HG03039 (cell line): ENCODE measurements at regions not wholly inside any gene's neighbourhood (a gene's known extent, or its start where the extent isn't known, plus 50 kb on each side); places are given as distances from the start of the nearest gene placed in this dataset.
"Not testable (repeated sequence)": the region's sequence is repeated elsewhere in the genome, so short reads cannot be mapped to it uniquely, and the experiment has no call there.

ENCODE experiments used
- ATAC-seq: cut with Tn5 transposase; IDR thresholded peaks from one replicate; pipeline ENCODE4 v1.9.1; 2021; ENCODE audit warnings: mild to moderate bottlenecking, moderate library complexity; ENCODE audit not compliant: unreplicated experiment

- ATAC-seq = no peak
Measured at GRCh38 chr1:56092684-56093570, 486.4 kb downstream of the PLPP3 start.

DNA sequence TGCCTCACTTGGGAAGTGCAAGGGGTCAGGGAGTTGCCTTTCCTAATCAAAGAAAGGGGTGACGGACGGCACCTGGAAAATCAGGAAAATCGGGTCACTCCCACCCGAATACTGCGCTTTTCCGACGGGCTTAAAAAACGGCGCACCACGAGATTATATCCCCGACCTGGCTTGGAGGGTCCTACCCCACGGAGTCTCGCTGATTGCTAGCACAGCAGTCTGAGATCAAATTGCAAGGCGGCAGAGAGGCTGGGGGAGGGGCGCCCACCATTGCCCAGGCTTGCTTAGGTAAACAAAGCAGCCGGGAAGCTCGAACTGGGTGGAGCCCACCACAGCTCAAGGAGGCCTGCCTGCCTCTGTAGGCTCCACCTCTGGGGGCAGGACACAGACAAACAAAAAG lies 489.5 kb downstream of the PLPP3 start:
- ATAC-seq = not testable (repeated sequence)

- no peak for ATAC-seq
Measured at GRCh38 chr1:56084246-56084645, 495.1 kb downstream of the PLPP3 start.

DNA sequence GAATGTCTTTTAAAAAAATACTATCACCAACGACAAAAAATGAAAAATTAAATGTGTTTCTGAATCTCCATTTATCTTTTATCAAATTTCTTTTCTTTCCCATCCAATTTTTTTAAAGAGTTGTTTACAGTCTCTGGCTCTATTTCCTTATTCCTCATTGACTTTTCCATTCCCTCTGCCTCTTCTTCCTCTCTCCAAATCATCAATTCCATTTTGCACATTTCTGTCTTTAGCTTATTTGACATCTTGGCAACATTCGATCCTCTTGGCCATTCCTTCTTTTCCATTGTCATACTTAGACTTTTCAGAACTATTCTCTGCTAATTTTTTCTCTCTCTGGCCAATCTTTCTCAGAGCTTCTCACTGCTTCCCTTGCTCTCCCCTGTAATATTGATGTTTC lies 497.6 kb downstream of the PLPP3 start:
- ATAC-seq = no peak

DNA sequence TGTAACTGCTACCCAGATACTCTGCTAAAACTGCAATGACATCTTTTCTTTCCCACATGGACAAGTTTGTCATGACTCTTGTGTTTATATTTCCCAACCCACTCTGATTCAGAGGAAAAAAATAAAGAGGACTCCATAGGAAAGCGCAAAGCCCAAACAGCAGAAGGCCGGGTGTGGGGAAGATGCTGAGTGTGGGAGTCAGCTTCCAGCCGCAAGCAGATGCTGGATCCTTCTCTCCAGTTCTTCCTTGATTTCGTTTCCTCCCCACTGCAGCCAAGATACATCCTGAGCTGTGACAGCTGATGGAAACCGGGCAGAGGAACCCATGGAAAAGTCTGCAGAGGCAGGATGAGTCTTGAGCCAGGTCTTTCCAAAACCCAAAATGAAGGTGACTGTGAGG lies 498.2 kb downstream of the PLPP3 start:
- ATAC-seq = no peak

DNA sequence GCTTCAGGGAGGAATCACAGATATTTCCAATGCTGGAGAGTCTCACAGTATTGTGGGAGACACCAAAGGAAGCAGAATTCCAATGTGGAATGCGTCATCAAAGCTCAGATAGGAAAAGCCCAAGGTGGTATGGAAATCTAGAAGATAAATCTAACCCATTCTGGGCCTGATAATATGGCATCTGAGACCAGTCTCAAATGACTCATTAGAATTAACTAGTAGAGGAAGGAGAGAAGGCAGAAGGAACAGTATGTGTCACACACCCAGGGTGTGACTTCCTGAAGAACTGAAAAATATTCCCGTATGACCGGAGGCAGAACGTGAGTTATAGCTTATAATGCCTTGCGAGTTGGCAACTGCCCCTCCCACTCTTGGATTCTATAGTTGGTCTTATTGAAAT lies 499.2 kb downstream of the PLPP3 start:
- no peak for ATAC-seq

DNA sequence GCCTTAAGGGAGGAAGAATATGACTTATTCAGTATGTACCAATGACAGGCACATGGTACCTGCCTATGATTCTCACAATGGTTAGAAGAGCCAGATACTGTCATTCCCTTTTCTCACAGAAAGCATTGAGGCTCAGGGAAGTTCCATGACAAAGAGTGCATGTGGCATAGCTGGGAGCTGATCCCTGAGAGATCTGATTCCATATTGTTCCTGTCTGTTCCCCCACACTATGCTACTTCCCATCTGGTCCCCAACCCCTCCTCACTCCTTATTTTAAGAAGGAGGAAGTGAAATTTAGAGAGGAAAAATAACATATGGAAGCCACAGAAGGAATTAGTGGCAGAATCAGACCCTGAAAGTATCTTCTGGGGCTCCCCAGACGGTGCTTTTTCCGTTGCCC lies 500.0 kb downstream of the PLPP3 start:
- ATAC-seq = no peak

- no peak for ATAC-seq
Measured at GRCh38 chr1:56077206-56077605, 502.2 kb downstream of the PLPP3 start.

- no peak for ATAC-seq
Measured at GRCh38 chr1:56074007-56074651, 505.2 kb downstream of the PLPP3 start.

DNA sequence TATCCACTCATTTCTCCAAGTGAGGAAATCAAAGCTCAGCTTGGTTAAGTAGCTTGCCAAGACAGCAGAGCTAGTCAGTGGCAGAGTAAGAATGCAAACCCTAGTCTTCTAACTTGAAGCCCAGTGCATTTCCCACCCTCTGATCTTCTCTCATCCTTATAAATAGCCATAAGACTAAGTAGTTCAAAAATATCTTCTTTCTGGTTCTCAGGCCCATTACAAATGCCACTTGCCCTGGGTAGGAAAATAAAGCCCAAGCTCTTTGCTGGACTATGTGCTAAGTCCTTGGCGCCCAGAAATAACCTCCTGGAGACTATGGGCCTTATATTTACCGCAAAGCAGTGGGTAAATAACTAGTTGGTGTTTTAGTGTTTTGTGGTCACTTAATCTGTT lies 505.8 kb downstream of the PLPP3 start:
- no peak for ATAC-seq

GRCh38 chr1:56073206-56073605 lies 506.2 kb downstream of the PLPP3 start:
- no peak for ATAC-seq

DNA sequence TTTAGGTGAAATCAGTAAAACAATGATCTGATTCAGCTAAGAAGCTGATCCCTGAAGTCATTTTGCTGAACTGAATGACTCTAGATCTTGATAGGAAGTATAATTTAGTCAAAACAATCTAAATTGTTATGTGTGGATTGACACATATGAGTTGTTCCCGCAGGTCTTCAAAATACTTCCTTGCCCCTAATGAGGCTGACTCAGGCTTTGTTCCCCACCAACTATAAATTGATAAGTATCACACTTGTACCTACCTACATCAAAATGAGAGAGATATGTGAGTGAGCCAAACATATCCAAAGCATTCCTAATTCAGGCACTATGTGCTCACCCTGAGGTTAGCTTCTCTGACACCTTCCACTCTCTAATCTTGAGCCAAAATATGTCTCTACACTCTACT lies 507.1 kb downstream of the PLPP3 start:
- ATAC-seq = no peak

- no peak for ATAC-seq
Measured at GRCh38 chr1:56071351-56071750, 508.0 kb downstream of the PLPP3 start.

- ATAC-seq = no peak
Measured at GRCh38 chr1:56070601-56071000, 508.8 kb downstream of the PLPP3 start.

- ATAC-seq = no peak
Measured at GRCh38 chr1:56069824-56070223, 509.5 kb downstream of the PLPP3 start.

DNA sequence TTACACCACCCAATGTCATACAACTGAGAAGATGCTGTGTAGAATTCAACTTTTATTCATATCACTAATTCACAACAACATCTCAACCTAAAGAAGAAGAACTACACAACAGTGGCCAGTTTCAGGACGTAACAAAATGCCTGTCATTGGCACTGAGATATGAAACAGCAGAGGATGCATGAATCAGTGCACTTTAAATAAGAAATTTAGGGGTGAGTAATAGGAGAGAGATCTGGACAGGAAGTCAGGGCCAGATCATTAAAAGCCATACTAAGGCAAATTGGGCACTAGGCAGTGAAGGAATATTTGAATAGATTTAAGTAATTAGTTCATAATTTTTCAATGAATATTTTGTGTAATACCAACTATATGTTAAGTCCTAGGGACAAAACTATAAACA lies 510.5 kb downstream of the PLPP3 start:
- no peak for ATAC-seq

- no peak for ATAC-seq
Measured at GRCh38 chr1:56068210-56068609, 511.2 kb downstream of the PLPP3 start.

GRCh38 chr1:56065729-56066128 lies 513.6 kb downstream of the PLPP3 start:
- ATAC-seq = no peak

DNA sequence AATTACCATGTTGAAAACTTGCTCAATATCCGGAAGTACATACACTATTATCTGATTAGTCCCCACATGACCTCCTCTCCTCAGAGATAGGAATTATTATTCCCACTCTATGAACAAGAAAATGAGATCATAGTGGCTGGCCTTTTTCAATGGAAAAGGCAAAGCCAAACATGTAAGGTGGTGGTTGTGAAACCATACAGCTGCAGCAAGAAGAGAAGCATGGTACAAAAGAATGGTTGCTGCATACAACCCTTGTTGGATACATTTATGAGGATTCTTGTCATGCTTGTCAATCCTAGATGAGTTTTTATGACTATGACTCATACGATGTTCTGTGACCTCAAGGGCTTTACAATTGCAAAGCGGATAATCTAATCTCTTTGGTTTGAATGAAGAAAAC lies 514.7 kb downstream of the PLPP3 start:
- no peak for ATAC-seq

DNA sequence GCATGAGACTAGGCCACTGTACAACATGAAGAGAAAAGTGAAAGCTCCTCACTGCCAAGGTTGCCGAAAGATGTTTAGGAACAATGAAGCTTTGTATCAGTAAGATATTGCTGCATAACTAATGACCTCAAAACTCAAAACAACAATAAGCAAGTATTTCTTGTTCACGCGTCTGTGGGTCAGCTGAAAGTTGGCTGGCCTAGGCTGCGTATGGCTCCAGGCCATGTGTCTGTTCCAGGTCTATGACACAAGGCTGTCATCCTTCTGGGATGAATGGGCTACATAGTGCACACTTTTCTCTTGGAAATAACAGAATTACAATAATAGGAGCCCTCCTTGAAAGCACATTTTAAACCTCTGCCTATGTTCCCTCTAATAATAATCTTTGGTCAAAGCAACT lies 515.9 kb downstream of the PLPP3 start:
- ATAC-seq = no peak

GRCh38 chr1:56062625-56063024 lies 516.7 kb downstream of the PLPP3 start:
- ATAC-seq = no peak

GRCh38 chr1:56061824-56062223 lies 517.5 kb downstream of the PLPP3 start:
- no peak for ATAC-seq
